Common myeloid progenitor, CD34-positive (primary cell): ENCODE measurements at regions not wholly inside any gene's neighbourhood (a gene's known extent, or its start where the extent isn't known, plus 50 kb on each side); places are given as distances from the start of the nearest gene placed in this dataset.

Experiments
- CTCF ChIA-PET: fragments of 350-600 bp; sonication (Branson Sonifier 250); formaldehyde crosslinking; loops from one replicate; lab custom pipeline; 2021; ENCODE audit warnings: antibody characterized with exemption; lab: Charles Lee
- POLR2A ChIA-PET: fragments of 350-600 bp; sonication (Branson Sonifier 250); formaldehyde crosslinking; loops from one replicate; lab custom pipeline; 2021; ENCODE audit warnings: antibody characterized with exemption; lab: Charles Lee
- DNase-seq, 3 donors: peaks; one replicate each; pipeline versions ENCODE4 v3.0.0 to v3.0.0-alpha.2; 2013
- H3K27ac ChIP-seq, 2 experiments: 1 replicate in 1 of 2; 2 replicates in 1 of 2; pipeline ENCODE4 v1.7.0; 2013; ENCODE audit warnings: inconsistent platforms in 2 of 2, low read length in 2 of 2, mild to moderate bottlenecking in 2 of 2, low read depth in 1 of 2, moderate library complexity in 1 of 2; ENCODE audit not compliant: severe bottlenecking in 2 of 2, insufficient read depth in 1 of 2, poor library complexity in 1 of 2
- H3K27me3 ChIP-seq, 5 experiments: replicated peaks in 2 of 5; 1 replicate in 3 of 5; 2 replicates in 2 of 5; pipeline versions ENCODE4 v1.6.1 to v1.7.0; 2013; ENCODE audit warnings: low read length in 4 of 5, mild to moderate bottlenecking in 2 of 5, moderate library complexity in 2 of 5, inconsistent platforms in 1 of 5; ENCODE audit not compliant: insufficient read depth in 5 of 5, control insufficient read depth in 4 of 5
- H3K36me3 ChIP-seq, 4 experiments: 1 replicate in 2 of 4; 2 replicates in 2 of 4; pipeline versions ENCODE4 v1.6.1 to v1.7.0; 2013; ENCODE audit warnings: low read length in 3 of 4, control low read depth in 1 of 4, mild to moderate bottlenecking in 1 of 4; ENCODE audit not compliant: control insufficient read depth in 4 of 4, insufficient read depth in 4 of 4
- H3K4me1 ChIP-seq, 4 experiments: 1 replicate in 3 of 4; 2 replicates in 1 of 4; pipeline versions ENCODE4 v1.6.1 to v1.7.1; 2013; ENCODE audit warnings: low read length in 3 of 4, mild to moderate bottlenecking in 3 of 4, control low read depth in 1 of 4, inconsistent platforms in 1 of 4, moderate library complexity in 1 of 4; ENCODE audit not compliant: control insufficient read depth in 4 of 4, insufficient read depth in 4 of 4; ENCODE audit errors: control extremely low read depth in 1 of 4
- H3K4me3 ChIP-seq, 7 experiments: 1 replicate in 4 of 7; 2 replicates in 3 of 7; pipeline versions ENCODE4 v1.5.1 to v1.7.0; 2013; ENCODE audit warnings: mild to moderate bottlenecking in 7 of 7, low read length in 6 of 7, moderate library complexity in 6 of 7, inconsistent platforms in 2 of 7, low read depth in 2 of 7, control low read depth in 1 of 7; ENCODE audit not compliant: insufficient read depth in 4 of 7, control insufficient read depth in 1 of 7; ENCODE audit errors: extremely low read depth in 1 of 7
- H3K9me3 ChIP-seq, 5 experiments: 1 replicate in 4 of 5; 2 replicates in 1 of 5; pipeline versions ENCODE4 v1.6.1 to v1.7.1; 2013; ENCODE audit warnings: low read length in 4 of 5, mild to moderate bottlenecking in 2 of 5, inconsistent platforms in 1 of 5, low read depth in 1 of 5, moderate library complexity in 1 of 5; ENCODE audit not compliant: control insufficient read depth in 4 of 5, insufficient read depth in 2 of 5; ENCODE audit errors: control extremely low read depth in 1 of 5
- WGBS: methylation state at CpG from one replicate; pipeline ENCODE4 v1.1.5; 2013; ENCODE audit not compliant: insufficient coverage; 5-methylcytosine and 5-hydroxymethylcytosine counted together

DNA sequence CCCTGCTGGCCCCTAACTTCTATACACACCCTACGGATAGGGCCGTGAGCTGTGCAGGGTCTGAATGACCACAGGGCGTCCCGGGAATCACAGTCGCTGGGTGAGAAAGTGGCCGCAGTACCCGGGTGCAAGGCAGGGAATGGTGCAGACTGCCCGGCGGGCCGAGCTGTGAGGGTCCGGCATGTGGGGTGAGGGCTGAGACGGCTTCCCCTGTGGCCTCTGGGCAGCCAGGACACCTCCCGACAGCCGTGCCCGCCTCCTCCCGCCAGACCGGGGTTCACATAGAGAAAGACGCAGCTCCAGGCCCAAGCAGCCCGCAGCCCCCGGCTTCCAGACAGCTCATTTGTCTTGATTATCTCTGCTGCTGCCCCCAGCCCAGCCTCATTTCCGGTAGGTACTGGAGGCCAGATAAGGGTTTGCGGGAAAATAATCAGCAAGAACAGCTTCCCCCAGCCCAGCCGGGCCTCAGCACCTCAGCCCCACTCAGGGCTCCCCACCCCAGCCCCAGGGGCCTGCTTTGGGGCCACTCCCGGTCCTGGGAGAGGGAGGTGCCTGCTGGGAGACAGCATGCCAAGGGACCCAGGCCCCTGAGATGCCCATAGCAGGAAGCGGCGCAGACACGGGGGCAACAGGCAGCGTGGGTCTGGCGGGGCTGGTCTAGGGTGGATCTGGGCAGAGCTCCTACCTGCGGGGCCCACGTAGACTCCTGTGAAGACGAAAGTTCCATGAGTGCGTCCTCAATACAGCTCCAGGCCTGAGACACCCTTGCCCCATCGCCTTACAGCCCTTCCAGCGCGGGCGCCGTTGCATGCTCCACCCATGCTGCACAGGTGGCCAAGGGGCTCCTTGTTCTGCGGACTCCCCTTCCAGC, 123.1 kb downstream of the BRD1 start:
- DNase-seq: peak; percentile 89 to 96 (median 95)
- CTCF ChIA-PET: interaction anchor here (0.7 to 2.4 kb wide), 6 partner anchors 9 to 48 kb away, joined by 3 to 8 read pairs (median 4); no protein-coding TSS in a partner anchor
- POLR2A ChIA-PET: interaction anchor here (0.6 to 2.0 kb wide), 6 partner anchors 21 to 658 kb away, joined by 3 to 8 read pairs (median 4); no protein-coding TSS in a partner anchor
- H3K4me3 ChIP-seq: peak overlapping the region in 4 of 7 experiments; percentile 23 to 62 (median 36)
- WGBS: 16% methylated on average over 30 of the region's 39 CpGs
- H3K36me3 ChIP-seq: no peaks in the 10 kb centered on the region
- peaks cover 0 to 3% (median 0%) of the 10 kb centered on the region in 5 experiments for H3K27me3 ChIP-seq
- H3K27ac ChIP-seq: no peak overlapping the region
- H3K4me1 ChIP-seq: peaks cover 3 to 32% (median 27%) of the 10 kb centered on the region in 4 experiments
- peaks cover 0 to 16% (median 5%) of the 10 kb centered on the region in 5 experiments for H3K9me3 ChIP-seq

DNA sequence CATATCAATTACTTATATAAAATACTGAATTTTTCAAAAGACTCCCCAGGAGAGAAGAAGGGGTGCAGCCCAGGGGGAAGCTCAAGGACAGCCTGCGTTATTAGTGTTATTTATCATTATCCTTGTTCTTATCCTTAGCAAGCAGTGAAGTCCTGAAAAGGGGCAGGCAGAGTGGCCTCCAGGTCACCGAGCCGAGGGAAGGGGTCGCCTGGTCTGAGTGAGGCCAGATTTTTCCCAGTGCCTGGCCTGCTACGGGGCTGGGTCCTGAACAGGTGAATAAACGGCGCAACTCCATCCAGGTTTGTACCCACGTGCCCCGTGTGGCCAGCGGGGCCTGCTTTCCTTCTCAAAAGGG, 123.7 kb downstream of the BRD1 start:
- DNase-seq: no peak
- 78% methylated on average over 9 of the region's 10 CpGs for WGBS
- POLR2A ChIA-PET: interaction anchor here (0.7 to 2.0 kb wide), 4 partner anchors 24 to 657 kb away, joined by 3 to 8 read pairs (median 5); no protein-coding TSS in a partner anchor
- peak overlapping the region in 2 of 7 experiments; percentile 41 to 62 for H3K4me3 ChIP-seq
- CTCF ChIA-PET: interaction anchor here (0.9 to 2.4 kb wide), 5 partner anchors 8 to 47 kb away, joined by 3 to 8 read pairs (median 5); no protein-coding TSS in a partner anchor
- H3K9me3 ChIP-seq: peaks cover 0 to 11% (median 2%) of the 10 kb centered on the region in 5 experiments
- no peak overlapping the region for H3K27ac ChIP-seq
- H3K27me3 ChIP-seq: peaks cover 0 to 3% (median 0%) of the 10 kb centered on the region in 5 experiments
- peaks cover 3 to 32% (median 27%) of the 10 kb centered on the region in 4 experiments for H3K4me1 ChIP-seq
- no peaks in the 10 kb centered on the region for H3K36me3 ChIP-seq

- no peak for DNase-seq
- ChIA-PET CTCF (interaction anchor here (0.6 to 2.0 kb wide), 2 partner anchors 46 to 158 kb away, joined by 4 to 5 read pairs; no protein-coding TSS in a partner anchor), POLR2A (no interaction called here)
- WGBS: 92% methylated on average over 15 of the region's 15 CpGs
- peaks cover 0 to 10% (median 2%) of the 10 kb centered on the region in 5 experiments for H3K9me3 ChIP-seq
- H3K36me3 ChIP-seq: no peaks in the 10 kb centered on the region
- no peak overlapping the region for H3K4me3 ChIP-seq
- peaks cover 0 to 3% (median 0%) of the 10 kb centered on the region in 5 experiments for H3K27me3 ChIP-seq
- H3K27ac ChIP-seq: no peak overlapping the region
- H3K4me1 ChIP-seq: peaks cover 3 to 32% (median 27%) of the 10 kb centered on the region in 4 experiments
These were observed 124.2 kb downstream of the BRD1 start for GRCh38 chr22:49703505-49703904.

DNA sequence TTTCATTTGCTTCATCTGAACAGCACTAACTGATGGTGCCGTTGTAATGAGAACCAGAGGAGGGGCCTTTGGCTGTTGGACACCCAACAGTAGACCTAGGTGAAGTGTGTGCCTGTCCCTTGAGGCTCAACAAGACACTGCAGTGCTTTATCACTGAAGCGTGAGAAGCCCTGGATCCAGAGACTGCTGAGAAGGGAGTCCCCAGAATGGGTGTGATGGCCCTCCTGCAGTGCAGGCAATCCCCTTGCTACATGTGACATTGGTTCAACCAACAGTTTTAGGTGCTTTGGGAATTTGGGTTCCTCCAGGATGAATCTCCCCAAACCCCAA, 125.6 kb downstream of the BRD1 start:
- 94% methylated on average over 2 of the region's 2 CpGs for WGBS
- Histone ChIP-seq H3K27me3 (peaks cover 0 to 3% (median 0%) of the 10 kb centered on the region in 5 experiments), H3K4me1 (peaks cover 3 to 32% (median 27%) of the 10 kb centered on the region in 4 experiments), H3K27ac (no peak overlapping the region), H3K36me3 (no peaks in the 10 kb centered on the region), H3K9me3 (peaks cover 4 to 12% (median 5%) of the 10 kb centered on the region in 5 experiments), H3K4me3 (no peak overlapping the region)
- ChIA-PET CTCF (interaction anchor here (1.0 to 1.2 kb wide), 2 partner anchors 9 to 32 kb away, joined by 3 to 4 read pairs; no protein-coding TSS in a partner anchor), POLR2A (no interaction called here)
- DNase-seq: no peak

DNA sequence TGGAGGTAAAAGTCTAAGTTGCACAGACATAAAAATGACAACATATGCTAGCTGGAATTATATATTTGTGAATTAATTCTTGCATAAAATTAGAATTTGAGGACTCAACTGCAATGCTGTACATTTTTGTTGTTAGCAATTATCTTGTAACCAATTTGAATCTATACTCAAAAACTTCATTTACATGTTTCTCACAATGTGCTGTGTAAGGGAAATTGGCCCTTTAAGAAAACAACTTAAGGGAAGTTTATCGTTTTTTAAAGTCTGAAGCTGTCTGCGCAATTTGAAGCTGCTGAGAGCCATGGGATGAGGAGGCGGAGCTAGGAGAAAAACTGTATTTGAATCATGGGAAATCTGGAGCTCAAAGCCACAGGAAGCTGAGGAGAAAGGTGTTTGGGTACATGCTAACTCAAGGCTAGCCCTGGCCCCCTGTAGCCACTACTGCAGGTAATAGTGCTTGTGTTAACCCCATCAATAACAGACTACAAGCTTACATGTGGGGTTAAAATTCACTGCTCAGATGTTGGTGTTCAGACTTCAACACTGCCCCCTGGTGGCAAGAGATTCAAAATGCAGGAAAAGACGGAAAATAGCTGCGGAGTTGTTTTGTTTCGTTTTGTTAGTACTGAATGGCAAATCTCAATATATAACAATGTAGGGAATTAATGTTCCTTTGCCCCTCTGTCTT, 126.1 kb downstream of the BRD1 start:
- POLR2A ChIA-PET: no interaction called here

DNA sequence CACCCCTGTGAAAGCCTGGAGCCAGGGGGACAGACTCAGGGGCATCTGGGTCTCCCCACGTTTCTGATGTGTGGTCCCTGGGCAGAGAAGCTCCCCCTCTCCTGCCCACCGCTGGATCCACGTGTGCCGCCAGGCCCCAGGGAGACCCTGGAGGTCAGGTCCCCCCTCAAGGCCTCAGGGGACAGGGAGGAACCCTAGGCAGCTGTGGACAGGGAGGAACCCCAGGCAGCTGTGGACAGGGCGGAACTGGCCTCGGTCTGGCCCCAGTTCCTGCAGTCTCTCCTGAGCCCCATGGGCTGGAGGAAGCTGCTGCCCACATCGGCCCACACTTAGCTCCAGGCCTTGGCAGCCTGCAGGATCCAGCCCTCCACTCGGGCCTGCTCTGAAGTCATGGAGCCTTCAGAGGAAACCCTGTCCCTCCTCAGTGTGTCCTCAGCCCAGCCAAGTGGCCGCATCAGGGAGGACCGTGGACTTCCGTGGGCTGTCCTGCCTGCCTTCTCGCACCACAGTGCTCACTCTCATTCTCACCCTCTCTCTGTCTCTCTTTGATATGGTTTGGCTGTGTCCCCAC, 127.7 kb downstream of the BRD1 start:
- Histone ChIP-seq H3K36me3 (no peaks in the 10 kb centered on the region), H3K27me3 (no peaks in the 10 kb centered on the region), H3K9me3 (peaks cover 4 to 18% (median 5%) of the 10 kb centered on the region in 5 experiments), H3K27ac (no peak overlapping the region), H3K4me1 (peaks cover 0 to 15% (median 13%) of the 10 kb centered on the region in 4 experiments), H3K4me3 (no peak overlapping the region)
- CTCF ChIA-PET: no interaction called here
- 86% methylated on average over 12 of the region's 12 CpGs for WGBS
- POLR2A ChIA-PET: no interaction called here
- DNase-seq: no peak

More for the DNA sequence above, 126.1 kb downstream of the BRD1 start:
- H3K9me3 ChIP-seq: peaks cover 4 to 17% (median 5%) of the 10 kb centered on the region in 5 experiments
- 69% methylated on average over 6 of the region's 6 CpGs for WGBS
- H3K27me3 ChIP-seq: peaks cover 0 to 3% (median 0%) of the 10 kb centered on the region in 5 experiments
- H3K4me1 ChIP-seq: peaks cover 3 to 30% (median 26%) of the 10 kb centered on the region in 4 experiments
- H3K27ac ChIP-seq: no peak overlapping the region
- DNase-seq: peak in 2 of 3 donors; percentile 35
- H3K4me3 ChIP-seq: no peak overlapping the region
- no peaks in the 10 kb centered on the region for H3K36me3 ChIP-seq
- CTCF ChIA-PET: interaction anchor here (1.0 to 1.2 kb wide), 2 partner anchors 9 to 32 kb away, joined by 3 to 4 read pairs; no protein-coding TSS in a partner anchor
